Body of pancreas (tissue), 4 donors: ENCODE measurements at regions not wholly inside any gene's neighbourhood (a gene's known extent, or its start where the extent isn't known, plus 50 kb on each side); places are given as distances from the start of the nearest gene placed in this dataset.
"Not testable (repeated sequence)": the region's sequence is repeated elsewhere in the genome, so short reads cannot be mapped to it uniquely, and the experiment has no call there.

Experiments used
- ATAC-seq: fragments of 150-250 bp; one replicate; pipeline ENCODE4 v1.9.1; 2016
- DNase-seq, 4 donors: peaks; one replicate each; pipeline ENCODE4 v3.0.0-alpha.2; 2019
- H3K27ac ChIP-seq, 4 donors: fragments of 200-600 bp; sonication (generic); 1 replicate in 3 of 4; 2 replicates in 1 of 4; pipeline versions ENCODE4 v1.5.1 to v1.6.1; 2016 to 2019; ENCODE audit warnings: mild to moderate bottlenecking in 1 of 4, mixed read lengths in 1 of 4, moderate library complexity in 1 of 4
- H3K27me3 ChIP-seq, 2 donors: fragments of 200-600 bp; sonication (generic); one replicate each; pipeline ENCODE4 v1.6.0; 2016; ENCODE audit warnings: mild to moderate bottlenecking in 1 of 2
- H3K36me3 ChIP-seq, 2 donors: fragments of 200-600 bp; sonication (generic); replicated peaks in 1 of 2; 2 replicates each; pipeline ENCODE4 v1.5.1; 2016; ENCODE audit warnings: low read depth in 2 of 2; ENCODE audit not compliant: insufficient read depth in 1 of 2
- H3K4me1 ChIP-seq: fragments of 200-600 bp; sonication (generic); one replicate; pipeline ENCODE4 v1.6.0; 2016
- H3K4me3 ChIP-seq, 2 donors: fragments of 200-600 bp; sonication (generic); 1 replicate in 1 of 2; 2 replicates in 1 of 2; pipeline ENCODE4 v1.5.1; 2016 to 2019
- H3K9me3 ChIP-seq, 3 donors: fragments of 200-600 bp; sonication (generic); 1 replicate in 2 of 3; 2 replicates in 1 of 3; pipeline ENCODE4 v1.5.1; 2016
- CTCF ChIP-seq, 7 experiments: fragments of 450-650 bp in 4 of 7; fragments of 200-600 bp in 3 of 7; sonication (generic) in 3 of 7; IDR thresholded peaks; one replicate each; pipeline ENCODE4 v1.5.1; 2016 to 2019; ENCODE audit warnings: antibody characterized with exemption in 7 of 7
- POLR2A ChIP-seq, 3 donors: fragments of 450-650 bp; IDR thresholded peaks; one replicate each; pipeline ENCODE4 v1.6.1; 2016; ENCODE audit warnings: antibody characterized with exemption in 3 of 3, mild to moderate bottlenecking in 2 of 3
- WGBS, 2 donors: methylation state at CpG; one replicate each; pipeline ENCODE4 v1.1.5; 2017; 5-methylcytosine and 5-hydroxymethylcytosine counted together
- intact Hi-C: fragments of 100-400 bp; cut with DNase I; formaldehyde crosslinking; loops from one replicate; pipeline ENCODE4 v1.15.1; 2023

DNA sequence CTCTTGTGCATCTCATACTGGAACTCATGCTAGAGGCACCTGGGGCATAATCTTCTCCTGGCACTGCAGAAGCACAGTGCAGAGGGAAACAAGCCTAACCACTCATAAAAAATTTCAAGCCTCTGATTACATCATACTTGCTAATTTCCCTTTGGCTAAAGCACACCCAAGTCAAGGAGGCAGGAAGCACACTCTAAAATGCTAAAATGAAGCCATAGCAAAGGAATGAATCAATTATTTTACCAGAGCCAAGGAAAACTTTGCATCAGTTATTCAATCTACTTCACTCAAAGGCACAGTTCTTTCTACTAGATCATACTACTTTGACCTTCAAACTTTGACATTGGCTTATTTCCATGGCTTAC lies 79.6 kb upstream of the SPOPL start:
- no peaks in the 10 kb centered on the region for H3K27me3 ChIP-seq
- H3K9me3 ChIP-seq: no peaks in the 10 kb centered on the region
- TF ChIP-seq POLR2A (IDR thresholded peaks at IDR 0.05) (no peak), CTCF (IDR thresholded peaks at IDR 0.05) (no peak)
- H3K4me3 ChIP-seq: no peak overlapping the region
- ATAC-seq: peak; percentile 96
- peak in 2 of 4 donors; percentile 5 to 13 for DNase-seq
- peaks cover 10% of the 10 kb centered on the region for H3K4me1 ChIP-seq
- intact Hi-C loops: no loop called here
- no peaks in the 10 kb centered on the region for H3K36me3 ChIP-seq
- peak overlapping the region in 2 of 4 donors; percentile 22 to 24 for H3K27ac ChIP-seq

DNA sequence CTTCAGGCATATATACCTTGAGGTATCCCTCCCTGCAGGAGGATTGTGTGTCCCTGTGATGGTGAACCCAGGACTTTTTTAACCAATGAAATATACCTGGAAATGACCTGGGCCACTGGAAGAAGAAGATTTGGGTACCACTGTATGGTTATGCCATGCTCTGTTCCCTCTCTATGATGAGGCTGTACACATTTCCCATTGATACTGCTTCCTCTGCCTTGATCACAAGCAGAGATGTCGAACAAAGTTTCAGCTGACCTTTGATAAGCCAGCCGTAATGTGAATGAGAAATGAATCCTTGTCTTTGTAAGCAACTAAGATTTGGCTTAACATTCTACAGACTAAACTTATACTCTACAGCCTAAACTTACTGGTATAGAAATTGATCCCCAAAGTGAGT lies 78.4 kb upstream of the SPOPL start:
- Histone ChIP-seq H3K27ac (no peak overlapping the region), H3K27me3 (no peaks in the 10 kb centered on the region), H3K36me3 (no peaks in the 10 kb centered on the region), H3K4me1 (peaks cover 10% of the 10 kb centered on the region), H3K9me3 (no peaks in the 10 kb centered on the region), H3K4me3 (no peak overlapping the region)
- intact Hi-C loops: no loop called here
- DNase-seq (no peak), ATAC-seq (no peak)
- 78 to 83% methylated on average over 2 of the region's 2 CpGs for WGBS, 2 donors
- TF ChIP-seq POLR2A (IDR thresholded peaks at IDR 0.05) (no peak), CTCF (IDR thresholded peaks at IDR 0.05) (no peak)

- intact Hi-C loops: no loop called here
- peaks cover 10% of the 10 kb centered on the region for H3K4me1 ChIP-seq
- no peaks in the 10 kb centered on the region for H3K9me3 ChIP-seq
- TF ChIP-seq CTCF (IDR thresholded peaks at IDR 0.05) (no peak), POLR2A (IDR thresholded peaks at IDR 0.05) (no peak)
- no peak for ATAC-seq
- no peak overlapping the region for H3K27ac ChIP-seq
- H3K27me3 ChIP-seq: no peaks in the 10 kb centered on the region
- no peak overlapping the region for H3K4me3 ChIP-seq
- no peak for DNase-seq
- WGBS, 2 donors: 86 to 90% methylated on average over 1 of the region's 1 CpG
- H3K36me3 ChIP-seq: no peaks in the 10 kb centered on the region
These were observed 77.8 kb upstream of the SPOPL start for GRCh38 chr2:138423745-138424144.

GRCh38 chr2:138424436-138425140 lies 77.0 kb upstream of the SPOPL start:
- Histone ChIP-seq H3K4me3 (no peak overlapping the region), H3K4me1 (peaks cover 10% of the 10 kb centered on the region), H3K27me3 (no peaks in the 10 kb centered on the region), H3K36me3 (no peaks in the 10 kb centered on the region), H3K27ac (no peak overlapping the region), H3K9me3 (no peaks in the 10 kb centered on the region)
- no peak for DNase-seq
- TF ChIP-seq POLR2A (IDR thresholded peaks at IDR 0.05): no peak
- TF ChIP-seq CTCF (IDR thresholded peaks at IDR 0.05): no peak
- WGBS, 2 donors: 80 to 91% methylated on average over 4 of the region's 4 CpGs
- no peak for ATAC-seq
- intact Hi-C loops: no loop called here

DNA sequence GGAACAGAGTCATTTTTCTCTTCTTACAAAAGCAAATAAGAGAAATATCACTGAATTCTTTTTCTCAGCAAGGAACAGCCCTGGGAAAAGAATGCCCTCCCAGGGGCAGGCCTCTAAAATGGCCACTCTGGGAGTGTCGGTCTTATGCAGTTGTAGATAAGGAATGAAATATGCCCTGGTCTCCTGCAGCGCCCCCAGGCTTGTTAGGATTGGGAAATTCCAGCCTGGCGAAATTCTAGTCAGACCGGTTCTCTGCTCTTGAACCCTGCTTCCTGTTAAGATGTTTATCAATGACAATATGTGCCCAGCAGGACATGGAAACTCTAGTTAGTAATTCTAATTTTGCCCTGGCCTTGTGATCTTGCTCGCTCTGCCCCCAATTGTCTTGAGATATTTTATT lies 75.5 kb upstream of the SPOPL start:
- H3K36me3 ChIP-seq, H3K27me3 ChIP-seq, intact Hi-C loops, ATAC-seq, H3K9me3 ChIP-seq, DNase-seq, H3K4me3 ChIP-seq, H3K4me1 ChIP-seq, H3K27ac ChIP-seq: not testable (repeated sequence)
- 81 to 82% methylated on average over 5 of the region's 5 CpGs for WGBS, 2 donors
